Ovary (tissue), 7 donors: ENCODE measurements at regions not wholly inside any gene's neighbourhood (a gene's known extent, or its start where the extent isn't known, plus 50 kb on each side); places are given as distances from the start of the nearest gene placed in this dataset.

Experiments used
- DNase-seq, 5 donors: peaks; one replicate each; pipeline ENCODE4 v3.0.0-alpha.2; 2019 to 2020
- H3K27ac ChIP-seq, 2 donors: fragments of 200-600 bp; one replicate each; pipeline versions ENCODE4 v1.5.1 to v1.8.0; 2019 to 2022
- H3K27me3 ChIP-seq: fragments of 200-600 bp; one replicate; pipeline ENCODE4 v1.8.0; 2022
- H3K36me3 ChIP-seq: fragments of 200-600 bp; sonication (generic); one replicate; pipeline ENCODE4 v1.5.1; 2019
- H3K4me1 ChIP-seq: one replicate; pipeline ENCODE4 v1.8.1; 2013; ENCODE audit warnings: mild to moderate bottlenecking, moderate library complexity; ENCODE audit not compliant: insufficient read depth
- H3K4me3 ChIP-seq: fragments of 200-600 bp; sonication (generic); one replicate; pipeline ENCODE4 v1.5.1; 2017
- H3K9me3 ChIP-seq, 2 donors: fragments of 200-600 bp in 1 of 2; sonication (generic) in 1 of 2; one replicate each; pipeline versions ENCODE4 v1.5.1 to v1.8.1; 2013 to 2019; ENCODE audit warnings: mild to moderate bottlenecking in 1 of 2, moderate library complexity in 1 of 2
- EP300 ChIP-seq: sonication (generic); formaldehyde crosslinking; IDR thresholded peaks from one replicate; pipeline ENCODE4 v1.6.1; 2017; ENCODE audit warnings: antibody characterized with exemption
- POLR2A ChIP-seq: fragments of 450-650 bp; IDR thresholded peaks from one replicate; pipeline ENCODE4 v1.6.1; 2017; ENCODE audit warnings: antibody characterized with exemption, mild to moderate bottlenecking, moderate library complexity
- WGBS, 3 donors: extraction: QIAGEN DNeasy Blood & Tissue Kit in 1 of 3; methylation state at CpG; one replicate each; pipeline versions ENCODE4 v1.1.5 to v1.1.7; 2013 to 2017; 5-methylcytosine and 5-hydroxymethylcytosine counted together
- intact Hi-C, 4 donors: fragments of 100-400 bp; cut with DNase I; formaldehyde crosslinking; loops; one replicate each; pipeline versions ENCODE4 v1.11.0 to v1.15.1; 2022 to 2023
- TF ChIP-seq, protein P1 (sequence below), 3 donors: fragments of 450-650 bp in 2 of 3; fragments of 200-600 bp in 1 of 3; IDR thresholded peaks; one replicate each; pipeline versions ENCODE4 v1.5.1 to v1.8.0; 2016 to 2022; ENCODE audit warnings: antibody characterized with exemption in 3 of 3, mild to moderate bottlenecking in 1 of 3
- donor health status: DM: no; HTN: no; CAD: no; lungs with moderate emphysema.
- donor health status: DM: no; HTN: no; CAD: no.
- donor health status: Bipolar disorder and iron deficiency.
- donor health status: DM: no; HTN: no; CAD: no.
- donor health status: DM: yes; HTN: yes; CAD: no.

DNA sequence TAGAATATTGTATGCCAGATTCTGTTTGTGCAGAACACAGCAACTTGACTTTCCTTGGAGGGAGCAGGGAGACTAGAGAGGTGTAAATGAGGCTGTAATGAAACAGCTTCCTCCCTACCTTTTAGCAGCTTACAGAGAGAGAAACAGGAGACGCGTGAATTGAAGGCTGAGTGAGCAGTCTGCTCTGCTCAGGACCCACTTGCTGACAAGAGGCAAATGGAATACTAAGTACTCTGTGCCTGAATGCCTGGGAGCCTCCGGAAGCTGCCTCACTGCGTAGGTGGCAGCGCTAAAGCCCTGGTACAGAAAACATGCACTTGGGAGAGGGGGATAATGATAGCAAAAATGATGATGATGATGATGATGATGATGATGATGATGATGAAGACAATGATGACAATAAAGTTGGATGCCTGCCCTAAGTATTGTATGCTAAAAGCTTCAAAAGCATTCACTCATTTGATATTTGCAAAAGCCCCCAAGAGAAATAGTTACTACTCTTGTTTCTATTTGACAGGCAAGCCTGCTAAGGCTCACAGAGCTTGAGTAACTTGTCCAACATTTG is 548.9 kb downstream of the NTRK3 start:
- Histone ChIP-seq H3K4me3 (no peak overlapping the region), H3K27ac (no peak overlapping the region), H3K27me3 (no peaks in the 10 kb centered on the region), H3K36me3 (no peaks in the 10 kb centered on the region), H3K9me3 (no peaks in the 10 kb centered on the region), H3K4me1 (no peaks in the 10 kb centered on the region)
- TF ChIP-seq EP300: no peak
- TF ChIP-seq, protein P1, sequence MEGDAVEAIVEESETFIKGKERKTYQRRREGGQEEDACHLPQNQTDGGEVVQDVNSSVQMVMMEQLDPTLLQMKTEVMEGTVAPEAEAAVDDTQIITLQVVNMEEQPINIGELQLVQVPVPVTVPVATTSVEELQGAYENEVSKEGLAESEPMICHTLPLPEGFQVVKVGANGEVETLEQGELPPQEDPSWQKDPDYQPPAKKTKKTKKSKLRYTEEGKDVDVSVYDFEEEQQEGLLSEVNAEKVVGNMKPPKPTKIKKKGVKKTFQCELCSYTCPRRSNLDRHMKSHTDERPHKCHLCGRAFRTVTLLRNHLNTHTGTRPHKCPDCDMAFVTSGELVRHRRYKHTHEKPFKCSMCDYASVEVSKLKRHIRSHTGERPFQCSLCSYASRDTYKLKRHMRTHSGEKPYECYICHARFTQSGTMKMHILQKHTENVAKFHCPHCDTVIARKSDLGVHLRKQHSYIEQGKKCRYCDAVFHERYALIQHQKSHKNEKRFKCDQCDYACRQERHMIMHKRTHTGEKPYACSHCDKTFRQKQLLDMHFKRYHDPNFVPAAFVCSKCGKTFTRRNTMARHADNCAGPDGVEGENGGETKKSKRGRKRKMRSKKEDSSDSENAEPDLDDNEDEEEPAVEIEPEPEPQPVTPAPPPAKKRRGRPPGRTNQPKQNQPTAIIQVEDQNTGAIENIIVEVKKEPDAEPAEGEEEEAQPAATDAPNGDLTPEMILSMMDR (IDR thresholded peaks at IDR 0.05): no peak
- no peak for TF ChIP-seq POLR2A
- intact Hi-C loops: no loop called here
- DNase-seq: no peak
- 76 to 84% (median 80%) methylated on average over 5 of the region's 5 CpGs for WGBS, 3 donors

DNA sequence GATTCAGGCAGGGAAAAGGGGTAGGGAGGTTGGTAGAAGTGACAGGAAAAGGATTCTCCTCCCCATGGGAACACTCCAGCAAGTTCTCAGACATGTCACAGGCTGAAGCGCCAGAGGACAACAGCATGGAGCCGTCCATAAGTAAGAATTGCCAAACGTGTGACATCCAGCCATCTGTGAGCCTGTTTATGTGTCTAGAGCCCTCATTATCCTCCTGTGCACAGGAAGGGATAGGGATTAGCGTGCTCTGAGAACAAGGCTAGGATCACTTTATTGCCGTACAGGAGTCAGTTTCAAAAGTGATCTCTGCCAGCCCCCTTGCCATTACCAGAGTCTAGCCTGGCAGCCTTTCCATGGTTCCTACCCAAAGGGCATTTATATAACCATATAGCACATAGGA is 549.5 kb downstream of the NTRK3 start:
- intact Hi-C loops: no loop called here
- TF ChIP-seq POLR2A (no peak), EP300 (no peak)
- TF ChIP-seq, protein P1 (IDR thresholded peaks at IDR 0.05): no peak
- Histone ChIP-seq H3K27me3 (no peaks in the 10 kb centered on the region), H3K4me3 (no peak overlapping the region), H3K9me3 (no peaks in the 10 kb centered on the region), H3K4me1 (no peaks in the 10 kb centered on the region), H3K27ac (no peak overlapping the region), H3K36me3 (no peaks in the 10 kb centered on the region)
- WGBS, 3 donors: 68 to 74% (median 74%) methylated on average over 5 of the region's 5 CpGs
- DNase-seq: no peak

DNA sequence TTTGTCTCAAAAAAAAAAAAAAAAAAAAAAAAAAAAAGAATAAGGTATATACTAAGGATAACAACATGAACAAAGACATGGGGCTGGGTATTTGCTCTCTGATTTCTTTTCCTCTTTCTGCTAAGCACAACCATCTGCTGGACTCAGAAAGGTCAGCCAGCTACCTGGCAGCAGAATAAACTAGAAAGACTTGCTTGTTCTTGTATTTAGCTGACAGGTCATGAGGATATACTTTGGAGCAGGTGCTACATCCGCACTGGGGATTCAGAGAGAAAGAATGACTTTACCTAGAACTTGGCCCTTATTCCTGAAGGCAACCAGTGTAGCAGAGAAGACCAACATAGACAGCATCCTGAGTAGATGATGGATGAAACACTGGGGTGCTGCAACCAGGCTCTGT is 550.5 kb downstream of the NTRK3 start:
- Histone ChIP-seq H3K9me3 (no peaks in the 10 kb centered on the region), H3K36me3 (no peaks in the 10 kb centered on the region), H3K4me1 (no peaks in the 10 kb centered on the region), H3K4me3 (no peak overlapping the region), H3K27ac (no peak overlapping the region), H3K27me3 (no peaks in the 10 kb centered on the region)
- TF ChIP-seq POLR2A (no peak), EP300 (no peak)
- TF ChIP-seq, protein P1 (IDR thresholded peaks at IDR 0.05): no peak
- no peak for DNase-seq
- 77 to 96% (median 86%) methylated on average over 1 of the region's 1 CpG for WGBS, 3 donors
- intact Hi-C loops: no loop called here

DNA sequence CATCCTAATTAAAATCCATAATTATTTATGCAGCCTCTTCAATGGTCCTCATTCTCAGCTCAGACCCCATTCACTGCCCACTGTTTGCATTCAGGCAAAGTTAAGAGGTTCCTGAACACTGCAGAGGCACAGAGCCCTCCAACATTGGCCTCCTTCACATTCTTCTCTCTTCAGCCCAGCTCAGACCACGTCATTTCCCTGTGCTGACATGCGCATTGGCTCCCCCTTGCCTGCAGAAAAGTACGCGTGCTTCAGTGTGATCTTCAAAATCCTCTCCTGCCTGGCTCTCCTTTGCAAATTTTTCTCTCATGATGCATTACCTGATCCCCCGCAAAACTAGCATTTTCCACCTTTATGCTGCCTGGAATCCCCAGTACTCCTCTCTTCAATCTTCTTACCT is 552.3 kb downstream of the NTRK3 start:
- Histone ChIP-seq H3K27ac (no peak overlapping the region), H3K9me3 (no peaks in the 10 kb centered on the region), H3K27me3 (no peaks in the 10 kb centered on the region), H3K36me3 (no peaks in the 10 kb centered on the region), H3K4me3 (no peak overlapping the region), H3K4me1 (no peaks in the 10 kb centered on the region)
- intact Hi-C loops: no loop called here
- TF ChIP-seq, protein P1 (IDR thresholded peaks at IDR 0.05): no peak
- TF ChIP-seq EP300 (no peak), POLR2A (no peak)
- WGBS, 3 donors: 69 to 88% (median 76%) methylated on average over 5 of the region's 5 CpGs
- DNase-seq: no peak
